GM12878 (cell line): ENCODE measurements at regions not wholly inside any gene's neighbourhood (a gene's known extent, or its start where the extent isn't known, plus 50 kb on each side); places are given as distances from the start of the nearest gene placed in this dataset.

Experiments used
- ATAC-seq: fragments of 200-7000 bp; cut with Tn5 transposase; 3 replicates; pipeline ENCODE4 v1.9.1; 2020; ENCODE audit warnings: mild to moderate bottlenecking, moderate library complexity
- BruUV-seq: library from RNA; stranded (reverse); fragments of 400-500 nt; replicated peaks from 2 replicates; lab custom pipeline; 2021; lab: Mats Ljungman, UMichigan
- CTCF ChIA-PET: fragments of 300-600 bp; sonication (Branson Sonifier 250); formaldehyde crosslinking; extraction: SDS; loops from one replicate; lab custom pipeline; 2021; ENCODE audit warnings: inconsistent platforms; lab: Yijun Ruan, JAX
- POLR2A ChIA-PET: fragments of 350-600 bp; formaldehyde crosslinking; extraction: SDS; loops from one replicate; lab custom pipeline; 2021; ENCODE audit warnings: inconsistent platforms; lab: Charles Lee
- RAD21 ChIA-PET: fragments of 300-600 bp; sonication (Branson Sonifier 250); formaldehyde crosslinking; loops from one replicate; lab custom pipeline; 2023; ENCODE audit warnings: antibody characterized with exemption; ENCODE audit not compliant: unreplicated experiment; lab: Charles Lee
- SMC1A ChIA-PET: fragments of 300-600 bp; sonication (Branson Sonifier 250); formaldehyde crosslinking; loops from one replicate; lab custom pipeline; 2023; ENCODE audit not compliant: unreplicated experiment, uncharacterized antibody; lab: Charles Lee
- DNase-seq: peaks from one replicate; pipeline ENCODE4 v3.0.0-alpha.2; 2011; ENCODE audit warnings: low read depth, low spot score
- FAIRE-seq: peaks from 3 replicates; lab custom pipeline; 2011; peaks lifted over from hg19 to GRCh38; lab: Jason Lieb, UNC
- H2AFZ ChIP-seq: 2 replicates; pipeline ENCODE4 v1.6.0; 2011; ENCODE audit warnings: low read depth, low read length, control low read depth; ENCODE audit not compliant: control insufficient read depth
- H3K27ac ChIP-seq: 2 replicates; pipeline ENCODE4 v1.5.1; 2011; ENCODE audit warnings: control low read depth; ENCODE audit not compliant: control insufficient read depth, insufficient read depth
- H3K27me3 ChIP-seq, 2 experiments: replicated peaks in 1 of 2; 2 replicates each; pipeline versions ENCODE4 v1.6.0 to v1.6.1; 2011; ENCODE audit warnings: low read length in 1 of 2; ENCODE audit not compliant: control insufficient read depth in 2 of 2, insufficient read depth in 2 of 2
- H3K36me3 ChIP-seq, 2 experiments: 2 replicates each; pipeline ENCODE4 v1.5.1; 2011; ENCODE audit warnings: low read length in 1 of 2; ENCODE audit not compliant: control insufficient read depth in 2 of 2, insufficient read depth in 2 of 2
- H3K4me1 ChIP-seq: 2 replicates; pipeline ENCODE4 v1.6.1; 2011; ENCODE audit warnings: mild to moderate bottlenecking, low read length, moderate library complexity, mixed read lengths; ENCODE audit not compliant: control insufficient read depth, insufficient read depth
- H3K4me2 ChIP-seq: 2 replicates; pipeline ENCODE4 v1.6.0; 2011; ENCODE audit warnings: control low read depth; ENCODE audit not compliant: control insufficient read depth, insufficient read depth
- H3K4me3 ChIP-seq: fragments of 200-600 bp; sonication (generic); 2 replicates; pipeline ENCODE4 v1.5.1; 2016
- H3K79me2 ChIP-seq: 2 replicates; pipeline ENCODE4 v1.6.0; 2011; ENCODE audit warnings: low read length; ENCODE audit not compliant: control insufficient read depth, insufficient read depth
- H3K9ac ChIP-seq: 2 replicates; pipeline ENCODE4 v1.8.0; 2011; ENCODE audit warnings: low read length, control low read depth, mixed read lengths; ENCODE audit not compliant: control insufficient read depth, insufficient read depth
- H3K9me3 ChIP-seq: replicated peaks from 3 replicates; pipeline ENCODE4 v1.5.1; 2011; ENCODE audit warnings: mild to moderate bottlenecking, low read length; ENCODE audit not compliant: control insufficient read depth, insufficient read depth
- H4K20me1 ChIP-seq: 2 replicates; pipeline ENCODE4 v1.6.0; 2011; ENCODE audit not compliant: control insufficient read depth, insufficient read depth
- CBX5 ChIP-seq: sonication (generic); IDR thresholded peaks from 2 replicates; pipeline ENCODE4 v1.6.1; 2016; ENCODE audit warnings: low read depth, moderate library complexity, mild to moderate bottlenecking, inconsistent platforms
- CREM ChIP-seq: IDR thresholded peaks from 2 replicates; pipeline ENCODE4 v1.6.1; 2014; ENCODE audit warnings: antibody characterized with exemption, low read depth
- EGR1 ChIP-seq, 2 experiments: IDR thresholded peaks; 1 replicate in 1 of 2; 2 replicates in 1 of 2; pipeline ENCODE4 v1.6.1; 2011 to 2012; ENCODE audit warnings: low read depth in 2 of 2, low read length in 2 of 2, borderline replicate concordance in 1 of 2, mild to moderate bottlenecking in 1 of 2, moderate library complexity in 1 of 2
- EP300 ChIP-seq, 2 experiments: fragments of 150-350 bp in 1 of 2; IDR thresholded peaks; 2 replicates each; pipeline ENCODE4 v1.6.1; 2011 to 2012; ENCODE audit warnings: low read depth in 2 of 2, low read length in 2 of 2, borderline replicate concordance in 1 of 2, improper control_type of control experiment in 1 of 2, inconsistent platforms in 1 of 2; ENCODE audit not compliant: control insufficient read depth in 1 of 2
- HDGF ChIP-seq: fragments of 450-650 bp; IDR thresholded peaks from 2 replicates; pipeline ENCODE4 v1.6.1; 2016; ENCODE audit warnings: antibody characterized with exemption
- KDM1A ChIP-seq: fragments of 200-600 bp; sonication (generic); IDR thresholded peaks from 2 replicates; pipeline ENCODE4 v1.6.1; 2016; ENCODE audit warnings: borderline replicate concordance
- RCOR1 ChIP-seq: conservative IDR thresholded peaks from 2 replicates; pipeline ENCODE4 v1.6.1; 2012; ENCODE audit warnings: low read depth, low read length, improper control_type of control experiment
- SIX5 ChIP-seq: IDR thresholded peaks from 2 replicates; pipeline ENCODE4 v1.6.1; 2011; ENCODE audit warnings: mild to moderate bottlenecking, low read depth, low read length, moderate library complexity; ENCODE audit not compliant: severe bottlenecking
- ZNF217 ChIP-seq: fragments of 450-650 bp; IDR thresholded peaks from 2 replicates; pipeline ENCODE4 v1.6.1; 2017; ENCODE audit warnings: antibody characterized with exemption, mild to moderate bottlenecking
- WGBS: methylation state at CpG from one replicate; pipeline ENCODE4 v1.1.6; 2016; ENCODE audit warnings: low lambda C conversion rate; ENCODE audit not compliant: insufficient replicate concordance, insufficient coverage; ENCODE audit errors: missing lambda C conversion rate; 5-methylcytosine and 5-hydroxymethylcytosine counted together
- in situ Hi-C: fragments of 300-500 bp; cut with MboI; formaldehyde crosslinking; loops from 9 replicates; pipeline ENCODE4 v1.14.3; 2018; ENCODE audit warnings: mixed read lengths
- intact Hi-C: fragments of 100-400 bp; cut with micrococcal nuclease; formaldehyde crosslinking; loops from one replicate; pipeline ENCODE4 v1.14.2; 2022; ENCODE audit not compliant: unreplicated experiment
- TF ChIP-seq, protein P1 (sequence below): IDR thresholded peaks from 2 replicates; pipeline ENCODE4 v1.6.1; 2011; ENCODE audit warnings: low read depth, mild to moderate bottlenecking, low read length, moderate library complexity, borderline replicate concordance; ENCODE audit errors: extremely low read depth

DNA sequence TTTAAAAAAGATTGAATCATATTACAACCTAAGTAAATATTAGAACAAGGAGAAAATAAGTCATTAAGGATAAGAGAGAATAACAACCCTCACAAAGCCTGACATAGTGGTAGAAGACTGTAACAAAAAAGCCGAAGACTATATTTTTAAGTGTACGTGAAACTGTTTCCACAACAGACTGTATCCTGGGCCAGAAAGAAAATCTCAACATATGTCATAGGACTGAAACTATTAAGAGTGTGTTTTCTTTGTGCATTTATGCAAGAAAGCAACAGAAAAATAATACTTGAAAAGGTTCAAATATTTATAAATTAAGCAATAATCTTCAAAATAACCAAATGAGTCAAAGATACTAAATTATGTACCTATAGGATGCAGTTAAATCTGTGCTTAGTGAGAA, 309.8 kb downstream of the CASP12 start:
- intact Hi-C loops (no loop called here), in situ Hi-C loops (no loop called here)
- ChIA-PET CTCF (interaction anchor here (0.7 kb wide), 1 partner anchor 22 kb away, joined by 3 read pairs; no protein-coding TSS in a partner anchor), POLR2A (no interaction called here), SMC1A (no interaction called here), RAD21 (no interaction called here)
- no peak overlapping the region for H3K9ac ChIP-seq
- no peak overlapping the region for H3K4me2 ChIP-seq
- WGBS = 36% methylated on average over 2 of the region's 2 CpGs
- no TSS peak for BruUV-seq
- H4K20me1 ChIP-seq = no peaks in the 10 kb centered on the region
- no peak for TF ChIP-seq SIX5
- no peak for TF ChIP-seq CREM
- no peak for TF ChIP-seq RCOR1
- TF ChIP-seq EGR1 (IDR thresholded peaks at IDR 0.05; ENCODE audit: borderline replicate concordance in 1 of 2, low read depth in 2 of 2, low read length in 2 of 2) = no peak
- no peak for TF ChIP-seq EP300 (IDR thresholded peaks at IDR 0.05; ENCODE audit: borderline replicate concordance in 1 of 2, control insufficient read depth in 1 of 2, low read depth in 2 of 2, low read length in 2 of 2)
- no peak for TF ChIP-seq HDGF
- TF ChIP-seq ZNF217 = no peak
- TF ChIP-seq, protein P1, sequence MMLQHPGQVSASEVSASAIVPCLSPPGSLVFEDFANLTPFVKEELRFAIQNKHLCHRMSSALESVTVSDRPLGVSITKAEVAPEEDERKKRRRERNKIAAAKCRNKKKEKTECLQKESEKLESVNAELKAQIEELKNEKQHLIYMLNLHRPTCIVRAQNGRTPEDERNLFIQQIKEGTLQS = no peak
- no peak for TF ChIP-seq KDM1A
- TF ChIP-seq CBX5 = no peak
- H3K4me3 ChIP-seq = no peak overlapping the region
- H3K4me1 ChIP-seq = no peaks in the 10 kb centered on the region
- FAIRE-seq (no peak), ATAC-seq (no peak), DNase-seq (no peak)
- H2AFZ ChIP-seq = no peak overlapping the region
- H3K79me2 ChIP-seq = no peaks in the 10 kb centered on the region
- H3K36me3 ChIP-seq = no peaks in the 10 kb centered on the region
- no peaks in the 10 kb centered on the region for H3K9me3 ChIP-seq
- no peak overlapping the region for H3K27ac ChIP-seq
- H3K27me3 ChIP-seq = no peaks in the 10 kb centered on the region
